ENCODE measurements at regions not wholly inside any gene's neighbourhood (a gene's known extent, or its start where the extent isn't known, plus 50 kb on each side); places are given as distances from the start of the nearest gene placed in this dataset.
"Not testable (repeated sequence)": the region's sequence is repeated elsewhere in the genome, so short reads cannot be mapped to it uniquely, and the experiment has no call there.

DNA sequence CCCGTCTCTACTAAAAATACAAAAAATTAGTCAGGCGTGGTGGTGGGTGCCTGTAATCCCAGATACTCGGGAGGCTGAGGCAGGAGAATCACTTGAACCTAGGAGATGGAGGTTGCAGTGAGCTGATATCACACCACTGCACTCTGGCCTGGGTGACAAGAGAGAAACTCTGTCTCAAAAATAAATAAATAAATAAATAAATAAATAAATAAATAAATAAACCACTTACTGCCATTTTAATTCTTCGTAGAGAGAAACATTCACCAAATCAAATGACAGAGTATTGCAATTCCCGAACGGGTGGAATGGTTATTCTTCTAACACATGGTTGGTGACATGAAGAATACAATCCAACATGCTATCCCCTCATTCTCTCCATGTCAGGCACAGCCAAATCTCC is 754.3 kb upstream of the AUTS2 start:
- not testable (repeated sequence) for H3K27ac Mint-ChIP-seq; ATAC-seq; H2AFZ ChIP-seq; H3K79me2 ChIP-seq (replicated peaks; ENCODE audit: insufficient read depth); H3K9me2 ChIP-seq (ENCODE audit: insufficient read depth); H3K27me3 Mint-ChIP-seq (ENCODE audit: insufficient read depth, low read depth, poor library complexity); H3K27me3 ChIP-seq (ENCODE audit: insufficient read depth); H3K4me3 Mint-ChIP-seq; DNase-seq (ENCODE audit: low spot score); H3K4me1 Mint-ChIP-seq; H3K36me3 ChIP-seq (ENCODE audit: insufficient read depth); H3K27ac ChIP-seq (ENCODE audit: low read depth); H3K4me1 ChIP-seq (ENCODE audit: insufficient read depth); H3K4me3 ChIP-seq; H3K4me2 ChIP-seq; H3F3A ChIP-seq (replicated peaks; ENCODE audit: low read depth); H4K20me1 ChIP-seq (replicated peaks; ENCODE audit: insufficient read depth)
- Mint-ChIP-seq H3K9me3 (peaks cover 97% of the 10 kb centered on the region), H3K36me3 (ENCODE audit: low read depth) (peaks cover 46% of the 10 kb centered on the region)

- no peak overlapping the region for H3K4me3 Mint-ChIP-seq
- no peaks in the 10 kb centered on the region for H3K79me2 ChIP-seq (replicated peaks; ENCODE audit: insufficient read depth)
- H3K27ac ChIP-seq (ENCODE audit: low read depth), result no peak overlapping the region
- H2AFZ ChIP-seq, result no peak overlapping the region
- no peaks in the 10 kb centered on the region for H3F3A ChIP-seq (replicated peaks; ENCODE audit: low read depth)
- H3K4me1 ChIP-seq (ENCODE audit: insufficient read depth), result no peaks in the 10 kb centered on the region
- H3K27me3 Mint-ChIP-seq (ENCODE audit: insufficient read depth, low read depth, poor library complexity), result peaks cover 8% of the 10 kb centered on the region
- no peak overlapping the region for H3K27ac Mint-ChIP-seq
- ATAC-seq (no peak), DNase-seq (ENCODE audit: low spot score) (no peak)
- no peaks in the 10 kb centered on the region; the same call in 1 of the 2 replicates for H3K36me3 ChIP-seq (ENCODE audit: insufficient read depth)
- no peaks in the 10 kb centered on the region for H3K4me1 Mint-ChIP-seq
- no peaks in the 10 kb centered on the region for H3K27me3 ChIP-seq (ENCODE audit: insufficient read depth)
- peaks cover 42% of the 10 kb centered on the region for H3K36me3 Mint-ChIP-seq (ENCODE audit: low read depth)
- H3K4me2 ChIP-seq, result no peak overlapping the region
- peaks cover 97% of the 10 kb centered on the region for H3K9me3 Mint-ChIP-seq
- H3K9me2 ChIP-seq (ENCODE audit: insufficient read depth), result no peaks in the 10 kb centered on the region
- H3K4me3 ChIP-seq, result no peak overlapping the region
- no peaks in the 10 kb centered on the region for H4K20me1 ChIP-seq (replicated peaks; ENCODE audit: insufficient read depth)
- TF ChIP-seq, protein P1, sequence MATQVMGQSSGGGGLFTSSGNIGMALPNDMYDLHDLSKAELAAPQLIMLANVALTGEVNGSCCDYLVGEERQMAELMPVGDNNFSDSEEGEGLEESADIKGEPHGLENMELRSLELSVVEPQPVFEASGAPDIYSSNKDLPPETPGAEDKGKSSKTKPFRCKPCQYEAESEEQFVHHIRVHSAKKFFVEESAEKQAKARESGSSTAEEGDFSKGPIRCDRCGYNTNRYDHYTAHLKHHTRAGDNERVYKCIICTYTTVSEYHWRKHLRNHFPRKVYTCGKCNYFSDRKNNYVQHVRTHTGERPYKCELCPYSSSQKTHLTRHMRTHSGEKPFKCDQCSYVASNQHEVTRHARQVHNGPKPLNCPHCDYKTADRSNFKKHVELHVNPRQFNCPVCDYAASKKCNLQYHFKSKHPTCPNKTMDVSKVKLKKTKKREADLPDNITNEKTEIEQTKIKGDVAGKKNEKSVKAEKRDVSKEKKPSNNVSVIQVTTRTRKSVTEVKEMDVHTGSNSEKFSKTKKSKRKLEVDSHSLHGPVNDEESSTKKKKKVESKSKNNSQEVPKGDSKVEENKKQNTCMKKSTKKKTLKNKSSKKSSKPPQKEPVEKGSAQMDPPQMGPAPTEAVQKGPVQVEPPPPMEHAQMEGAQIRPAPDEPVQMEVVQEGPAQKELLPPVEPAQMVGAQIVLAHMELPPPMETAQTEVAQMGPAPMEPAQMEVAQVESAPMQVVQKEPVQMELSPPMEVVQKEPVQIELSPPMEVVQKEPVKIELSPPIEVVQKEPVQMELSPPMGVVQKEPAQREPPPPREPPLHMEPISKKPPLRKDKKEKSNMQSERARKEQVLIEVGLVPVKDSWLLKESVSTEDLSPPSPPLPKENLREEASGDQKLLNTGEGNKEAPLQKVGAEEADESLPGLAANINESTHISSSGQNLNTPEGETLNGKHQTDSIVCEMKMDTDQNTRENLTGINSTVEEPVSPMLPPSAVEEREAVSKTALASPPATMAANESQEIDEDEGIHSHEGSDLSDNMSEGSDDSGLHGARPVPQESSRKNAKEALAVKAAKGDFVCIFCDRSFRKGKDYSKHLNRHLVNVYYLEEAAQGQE (IDR thresholded peaks at IDR 0.05; ENCODE audit: unreplicated experiment), result no peak
- TF ChIP-seq STAT1 (IDR thresholded peaks at IDR 0.05; ENCODE audit: unreplicated experiment) (no peak), EZH2 (IDR thresholded peaks at IDR 0.05; ENCODE audit: low read depth, unreplicated experiment) (no peak), POLR2AphosphoS5 (IDR thresholded peaks at IDR 0.05; ENCODE audit: low read depth) (no peak), ZNF331 (CRISPR knock-in tag; IDR thresholded peaks at IDR 0.05; ENCODE audit: low read depth) (no peak), ZNF114 (CRISPR knock-in tag; IDR thresholded peaks at IDR 0.05) (no peak), EZH2phosphoT487 (IDR thresholded peaks at IDR 0.05; ENCODE audit: unreplicated experiment) (no peak), CREB1 (CRISPR knock-in tag; IDR thresholded peaks at IDR 0.05; ENCODE audit: low read depth) (no peak), ETS1 (IDR thresholded peaks at IDR 0.05) (no peak), NANOG (IDR thresholded peaks at IDR 0.05; ENCODE audit: borderline replicate concordance) (no peak)
- TF ChIP-seq, protein P2, sequence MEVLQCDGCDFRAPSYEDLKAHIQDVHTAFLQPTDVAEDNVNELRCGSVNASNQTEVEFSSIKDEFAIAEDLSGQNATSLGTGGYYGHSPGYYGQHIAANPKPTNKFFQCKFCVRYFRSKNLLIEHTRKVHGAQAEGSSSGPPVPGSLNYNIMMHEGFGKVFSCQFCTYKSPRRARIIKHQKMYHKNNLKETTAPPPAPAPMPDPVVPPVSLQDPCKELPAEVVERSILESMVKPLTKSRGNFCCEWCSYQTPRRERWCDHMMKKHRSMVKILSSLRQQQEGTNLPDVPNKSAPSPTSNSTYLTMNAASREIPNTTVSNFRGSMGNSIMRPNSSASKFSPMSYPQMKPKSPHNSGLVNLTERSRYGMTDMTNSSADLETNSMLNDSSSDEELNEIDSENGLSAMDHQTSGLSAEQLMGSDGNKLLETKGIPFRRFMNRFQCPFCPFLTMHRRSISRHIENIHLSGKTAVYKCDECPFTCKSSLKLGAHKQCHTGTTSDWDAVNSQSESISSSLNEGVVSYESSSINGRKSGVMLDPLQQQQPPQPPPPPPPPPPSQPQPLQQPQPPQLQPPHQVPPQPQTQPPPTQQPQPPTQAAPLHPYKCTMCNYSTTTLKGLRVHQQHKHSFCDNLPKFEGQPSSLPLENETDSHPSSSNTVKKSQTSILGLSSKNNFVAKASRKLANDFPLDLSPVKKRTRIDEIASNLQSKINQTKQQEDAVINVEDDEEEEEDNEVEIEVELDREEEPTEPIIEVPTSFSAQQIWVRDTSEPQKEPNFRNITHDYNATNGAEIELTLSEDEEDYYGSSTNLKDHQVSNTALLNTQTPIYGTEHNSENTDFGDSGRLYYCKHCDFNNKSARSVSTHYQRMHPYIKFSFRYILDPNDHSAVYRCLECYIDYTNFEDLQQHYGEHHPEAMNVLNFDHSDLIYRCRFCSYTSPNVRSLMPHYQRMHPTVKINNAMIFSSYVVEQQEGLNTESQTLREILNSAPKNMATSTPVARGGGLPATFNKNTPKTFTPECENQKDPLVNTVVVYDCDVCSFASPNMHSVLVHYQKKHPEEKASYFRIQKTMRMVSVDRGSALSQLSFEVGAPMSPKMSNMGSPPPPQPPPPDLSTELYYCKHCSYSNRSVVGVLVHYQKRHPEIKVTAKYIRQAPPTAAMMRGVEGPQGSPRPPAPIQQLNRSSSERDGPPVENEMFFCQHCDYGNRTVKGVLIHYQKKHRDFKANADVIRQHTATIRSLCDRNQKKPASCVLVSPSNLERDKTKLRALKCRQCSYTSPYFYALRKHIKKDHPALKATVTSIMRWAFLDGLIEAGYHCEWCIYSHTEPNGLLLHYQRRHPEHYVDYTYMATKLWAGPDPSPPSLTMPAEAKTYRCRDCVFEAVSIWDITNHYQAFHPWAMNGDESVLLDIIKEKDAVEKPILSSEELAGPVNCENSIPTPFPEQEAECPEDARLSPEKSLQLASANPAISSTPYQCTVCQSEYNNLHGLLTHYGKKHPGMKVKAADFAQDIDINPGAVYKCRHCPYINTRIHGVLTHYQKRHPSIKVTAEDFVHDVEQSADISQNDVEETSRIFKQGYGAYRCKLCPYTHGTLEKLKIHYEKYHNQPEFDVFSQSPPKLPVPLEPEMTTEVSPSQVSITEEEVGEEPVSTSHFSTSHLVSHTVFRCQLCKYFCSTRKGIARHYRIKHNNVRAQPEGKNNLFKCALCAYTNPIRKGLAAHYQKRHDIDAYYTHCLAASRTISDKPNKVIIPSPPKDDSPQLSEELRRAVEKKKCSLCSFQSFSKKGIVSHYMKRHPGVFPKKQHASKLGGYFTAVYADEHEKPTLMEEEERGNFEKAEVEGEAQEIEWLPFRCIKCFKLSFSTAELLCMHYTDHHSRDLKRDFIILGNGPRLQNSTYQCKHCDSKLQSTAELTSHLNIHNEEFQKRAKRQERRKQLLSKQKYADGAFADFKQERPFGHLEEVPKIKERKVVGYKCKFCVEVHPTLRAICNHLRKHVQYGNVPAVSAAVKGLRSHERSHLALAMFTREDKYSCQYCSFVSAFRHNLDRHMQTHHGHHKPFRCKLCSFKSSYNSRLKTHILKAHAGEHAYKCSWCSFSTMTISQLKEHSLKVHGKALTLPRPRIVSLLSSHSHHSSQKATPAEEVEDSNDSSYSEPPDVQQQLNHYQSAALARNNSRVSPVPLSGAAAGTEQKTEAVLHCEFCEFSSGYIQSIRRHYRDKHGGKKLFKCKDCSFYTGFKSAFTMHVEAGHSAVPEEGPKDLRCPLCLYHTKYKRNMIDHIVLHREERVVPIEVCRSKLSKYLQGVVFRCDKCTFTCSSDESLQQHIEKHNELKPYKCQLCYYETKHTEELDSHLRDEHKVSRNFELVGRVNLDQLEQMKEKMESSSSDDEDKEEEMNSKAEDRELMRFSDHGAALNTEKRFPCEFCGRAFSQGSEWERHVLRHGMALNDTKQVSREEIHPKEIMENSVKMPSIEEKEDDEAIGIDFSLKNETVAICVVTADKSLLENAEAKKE (CRISPR knock-in tag; IDR thresholded peaks at IDR 0.05), result no peak
Observed at GRCh38 chr7:68846811-68847325, 751.4 kb upstream of the AUTS2 start.
